OCI-LY7 (cell line): ENCODE measurements at regions not wholly inside any gene's neighbourhood (a gene's known extent, or its start where the extent isn't known, plus 50 kb on each side); places are given as distances from the start of the nearest gene placed in this dataset.

ENCODE experiments used
- BruUV-seq: library from RNA; stranded (reverse); fragments of 400-500 nt; replicated peaks from 2 replicates; lab custom pipeline; 2021; lab: Mats Ljungman, UMichigan
- CTCF ChIA-PET: fragments of 300-600 bp; sonication (Branson Sonifier 250); formaldehyde crosslinking; loops from one replicate; lab custom pipeline; 2022; ENCODE audit warnings: antibody characterized with exemption; ENCODE audit not compliant: unreplicated experiment; lab: Charles Lee
- POLR2A ChIA-PET: fragments of 300-600 bp; sonication (Branson Sonifier 250); formaldehyde crosslinking; loops from one replicate; lab custom pipeline; 2022; ENCODE audit warnings: antibody characterized with exemption; lab: Charles Lee
- DNase-seq: peaks from one replicate; pipeline ENCODE4 v3.0.0-alpha.2; 2015; ENCODE audit warnings: low spot score
- H2AFZ ChIP-seq: fragments of 200-600 bp; sonication (generic), shearing (Covaris generic); 2 replicates; pipeline ENCODE4 v1.6.1; 2014; ENCODE audit warnings: mild to moderate bottlenecking, antibody characterized with exemption, low read length, moderate library complexity
- H3K27ac ChIP-seq: fragments of 200-600 bp; sonication (generic); 2 replicates; pipeline ENCODE4 v1.5.1; 2014; ENCODE audit warnings: mixed run types, low read depth, mild to moderate bottlenecking, moderate library complexity, low read length, inconsistent platforms; ENCODE audit not compliant: poor library complexity, severe bottlenecking
- H3K36me3 ChIP-seq: fragments of 200-600 bp; sonication (generic); 2 replicates; pipeline ENCODE4 v1.6.1; 2014; ENCODE audit warnings: mild to moderate bottlenecking, antibody characterized with exemption, low read length, moderate library complexity, mixed read lengths; ENCODE audit not compliant: insufficient read depth
- H3K4me1 ChIP-seq: fragments of 200-600 bp; sonication (generic); 2 replicates; pipeline ENCODE4 v1.5.1; 2014; ENCODE audit warnings: mild to moderate bottlenecking, low read length; ENCODE audit not compliant: insufficient read depth, poor library complexity, severe bottlenecking
- H3K4me2 ChIP-seq: fragments of 200-600 bp; sonication (generic); 2 replicates; pipeline ENCODE4 v1.6.1; 2014; ENCODE audit warnings: mild to moderate bottlenecking, low read length
- H3K4me3 ChIP-seq: fragments of 200-600 bp; sonication (generic); 2 replicates; pipeline ENCODE4 v1.5.1; 2014; ENCODE audit warnings: mild to moderate bottlenecking, low read depth, low read length; ENCODE audit not compliant: poor library complexity, severe bottlenecking
- H3K79me2 ChIP-seq: fragments of 200-600 bp; sonication (generic); 2 replicates; pipeline ENCODE4 v1.6.1; 2016; ENCODE audit warnings: low read depth, mild to moderate bottlenecking, low read length, moderate library complexity, mixed read lengths; ENCODE audit not compliant: insufficient read depth
- H3K9me2 ChIP-seq: fragments of 200-600 bp; sonication (generic); 2 replicates; pipeline ENCODE4 v1.6.1; 2016; ENCODE audit warnings: mild to moderate bottlenecking, low read length, mixed read lengths; ENCODE audit not compliant: insufficient read depth
- H3K9me3 ChIP-seq: fragments of 200-600 bp; sonication (generic); 2 replicates; pipeline ENCODE4 v1.6.1; 2014; ENCODE audit warnings: mild to moderate bottlenecking, mixed run types, low read length, mixed read lengths
- H4K20me1 ChIP-seq: fragments of 200-600 bp; sonication (generic); 2 replicates; pipeline ENCODE4 v1.6.1; 2014; ENCODE audit warnings: mild to moderate bottlenecking, antibody characterized with exemption, low read length, moderate library complexity, mixed read lengths; ENCODE audit not compliant: insufficient read depth
- CTCF ChIP-seq: fragments of 200-600 bp; sonication (generic); conservative IDR thresholded peaks from 2 replicates; pipeline ENCODE4 v1.5.1; 2014; ENCODE audit warnings: mild to moderate bottlenecking, antibody characterized with exemption, low read length, moderate library complexity, mixed read lengths
- EZH2phosphoT487 ChIP-seq: fragments of 200-600 bp; sonication (generic); IDR thresholded peaks from 2 replicates; pipeline ENCODE4 v1.6.1; 2018; ENCODE audit warnings: low read depth, borderline replicate concordance, mild to moderate bottlenecking, mixed run types, antibody characterized with exemption, low read length, moderate library complexity, mixed read lengths
- intact Hi-C: fragments of 100-400 bp; cut with micrococcal nuclease; formaldehyde crosslinking; loops from one replicate; pipeline ENCODE4 v1.10.0; 2022; ENCODE audit not compliant: unreplicated experiment

GRCh38 chr3:21073561-21073960, 677.4 kb downstream of the ZNF385D start:
- no peaks in the 10 kb centered on the region for H3K36me3 ChIP-seq
- no peak overlapping the region for H3K4me3 ChIP-seq
- no peaks in the 10 kb centered on the region for H3K79me2 ChIP-seq
- H4K20me1 ChIP-seq: no peaks in the 10 kb centered on the region
- H3K9me2 ChIP-seq: no peaks in the 10 kb centered on the region
- ChIA-PET POLR2A (interaction anchor here (1.2 kb wide), 1 partner anchor 14 kb away, joined by 3 read pairs; no protein-coding TSS in a partner anchor), CTCF (no interaction called here)
- intact Hi-C loops: no loop called here
- TF ChIP-seq EZH2phosphoT487 (no peak), CTCF (no peak)
- no peaks in the 10 kb centered on the region for H3K9me3 ChIP-seq
- no TSS peak for BruUV-seq
- no peak for DNase-seq
- H3K4me1 ChIP-seq: no peaks in the 10 kb centered on the region
- H3K4me2 ChIP-seq: no peak overlapping the region
- H2AFZ ChIP-seq: no peak overlapping the region
- H3K27ac ChIP-seq: no peak overlapping the region

DNA sequence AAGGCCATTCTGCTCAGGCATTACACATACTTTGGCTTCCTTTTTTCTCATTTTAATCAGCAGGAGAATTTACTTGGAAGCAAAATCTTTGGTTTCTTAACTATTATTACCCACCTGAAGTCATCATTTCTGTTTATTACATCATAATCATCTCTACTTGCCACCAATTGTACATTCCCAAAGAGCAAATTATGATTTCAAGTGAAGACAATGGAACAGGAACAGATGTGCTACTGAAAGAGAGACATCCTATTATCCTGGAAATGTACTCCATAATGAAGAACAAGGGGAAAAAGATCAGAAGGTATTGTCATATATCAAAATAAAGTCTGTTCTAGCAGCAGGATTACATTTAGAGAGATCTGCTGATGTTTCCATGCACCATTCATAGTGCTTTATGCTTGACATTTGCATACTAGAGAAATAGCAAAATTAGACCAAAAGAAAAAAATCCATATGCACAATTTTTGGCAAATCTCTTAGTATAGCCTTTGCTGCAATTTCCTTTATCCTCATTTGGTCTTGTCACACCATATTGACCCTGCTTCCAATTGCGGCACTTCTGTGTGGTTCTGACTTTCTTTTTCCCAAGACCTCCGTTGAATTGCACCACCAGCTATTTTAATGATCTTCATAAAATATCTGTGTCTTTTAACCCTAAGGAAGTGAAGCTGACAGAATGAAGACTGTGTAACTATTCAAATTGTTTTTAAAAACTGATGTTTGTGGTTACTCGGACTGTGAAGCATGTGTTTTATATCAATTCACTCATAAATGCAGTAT, 683.8 kb downstream of the ZNF385D start:
- DNase-seq: no peak
- no peaks in the 10 kb centered on the region for H3K36me3 ChIP-seq
- ChIA-PET CTCF (no interaction called here), POLR2A (no interaction called here)
- H3K9me3 ChIP-seq: no peaks in the 10 kb centered on the region
- H4K20me1 ChIP-seq: no peaks in the 10 kb centered on the region
- H3K27ac ChIP-seq: no peak overlapping the region
- no peaks in the 10 kb centered on the region for H3K9me2 ChIP-seq
- H2AFZ ChIP-seq: no peak overlapping the region
- no peak overlapping the region for H3K4me2 ChIP-seq
- no peaks in the 10 kb centered on the region for H3K4me1 ChIP-seq
- H3K4me3 ChIP-seq: no peak overlapping the region
- no peak for TF ChIP-seq EZH2phosphoT487
- no peak for TF ChIP-seq CTCF
- no TSS peak for BruUV-seq
- H3K79me2 ChIP-seq: no peaks in the 10 kb centered on the region
- intact Hi-C loops: no loop called here

DNA sequence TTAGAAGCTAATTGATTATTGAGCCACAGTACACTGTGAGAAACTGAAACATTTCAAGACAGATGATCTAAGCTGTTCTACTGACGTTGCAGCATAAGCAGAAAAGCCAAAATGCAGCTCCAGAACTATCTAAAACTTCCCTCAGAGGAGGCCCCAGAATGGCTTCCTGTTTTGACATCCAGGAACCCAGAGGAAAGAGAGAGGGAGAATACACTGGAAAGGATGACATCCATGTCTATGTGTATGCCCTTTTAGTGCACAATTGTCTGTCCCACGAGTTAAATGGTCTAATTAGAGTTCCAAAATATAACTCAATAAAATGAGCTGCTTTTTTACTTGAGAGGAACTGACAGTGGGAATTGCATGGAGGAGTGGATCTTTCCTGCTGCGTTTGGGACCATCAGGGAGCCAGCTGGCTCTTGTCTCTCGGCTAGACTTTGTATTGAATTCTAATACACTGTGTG, 688.1 kb downstream of the ZNF385D start:
- Histone ChIP-seq H3K9me2 (no peaks in the 10 kb centered on the region), H3K9me3 (no peaks in the 10 kb centered on the region), H3K4me1 (no peaks in the 10 kb centered on the region), H3K27ac (no peak overlapping the region), H3K4me2 (no peak overlapping the region), H3K36me3 (no peaks in the 10 kb centered on the region), H2AFZ (no peak overlapping the region), H3K79me2 (no peaks in the 10 kb centered on the region), H3K4me3 (no peak overlapping the region), H4K20me1 (no peaks in the 10 kb centered on the region)
- no TSS peak for BruUV-seq
- TF ChIP-seq EZH2phosphoT487: no peak
- TF ChIP-seq CTCF: no peak
- ChIA-PET POLR2A (interaction anchor here (1.5 kb wide), 1 partner anchor 33 kb away, joined by 4 read pairs; no protein-coding TSS in a partner anchor), CTCF (no interaction called here)
- intact Hi-C loops: no loop called here
- DNase-seq: no peak
